Activated T-helper 1 cell treated with Interleukin-2 at 50 U/mL for 16 hours (primary cell): ENCODE measurements at regions not wholly inside any gene's neighbourhood (a gene's known extent, or its start where the extent isn't known, plus 50 kb on each side); places are given as distances from the start of the nearest gene placed in this dataset.
"Not testable (repeated sequence)": the region's sequence is repeated elsewhere in the genome, so short reads cannot be mapped to it uniquely, and the experiment has no call there.

Experiments used
- DNase-seq: peaks from one replicate; pipeline ENCODE4 v3.0.0-alpha.2; 2020; ENCODE audit warnings: low read depth

DNA sequence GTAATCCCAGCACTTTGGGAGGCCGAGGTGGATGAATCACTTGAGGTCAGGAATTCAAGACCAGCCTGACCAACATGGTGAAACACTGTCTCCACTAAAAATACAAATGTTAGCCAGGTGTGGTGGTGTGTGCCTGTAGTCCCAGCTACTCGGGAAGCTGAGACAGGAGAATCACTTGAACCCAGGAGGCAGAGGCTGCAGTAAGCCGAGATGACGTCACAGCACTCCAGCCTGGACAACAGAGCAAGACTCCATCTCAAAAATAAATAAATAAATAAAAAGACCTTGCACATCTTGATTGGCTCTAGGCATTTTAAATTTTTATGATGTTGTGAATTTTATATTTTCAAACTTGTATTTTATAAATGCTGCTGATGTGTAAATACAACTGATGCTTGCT, 141.7 kb downstream of the ARRDC3 start:
- not testable (repeated sequence) for DNase-seq

DNA sequence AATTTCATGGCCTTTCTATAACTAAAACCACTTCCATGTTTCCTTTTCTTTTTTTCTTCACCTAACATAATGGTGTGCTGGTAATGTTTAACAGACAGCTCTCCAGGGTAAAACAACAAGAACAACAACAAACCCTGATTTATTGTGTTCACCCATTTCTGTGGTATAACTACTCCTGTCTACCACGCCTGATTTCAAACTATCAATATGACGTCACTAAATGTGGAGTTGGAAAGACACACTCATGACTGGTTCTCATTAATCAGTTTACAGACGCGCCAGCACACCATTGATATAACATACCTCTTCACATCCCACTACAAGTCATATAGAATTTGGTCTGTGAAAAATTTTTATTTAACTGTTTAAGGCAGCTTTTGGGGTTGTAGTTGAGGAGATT, 142.9 kb downstream of the ARRDC3 start:
- no peak for DNase-seq

GRCh38 chr5:91235271-91235694, 147.8 kb downstream of the ARRDC3 start:
- DNase-seq = no peak

DNA sequence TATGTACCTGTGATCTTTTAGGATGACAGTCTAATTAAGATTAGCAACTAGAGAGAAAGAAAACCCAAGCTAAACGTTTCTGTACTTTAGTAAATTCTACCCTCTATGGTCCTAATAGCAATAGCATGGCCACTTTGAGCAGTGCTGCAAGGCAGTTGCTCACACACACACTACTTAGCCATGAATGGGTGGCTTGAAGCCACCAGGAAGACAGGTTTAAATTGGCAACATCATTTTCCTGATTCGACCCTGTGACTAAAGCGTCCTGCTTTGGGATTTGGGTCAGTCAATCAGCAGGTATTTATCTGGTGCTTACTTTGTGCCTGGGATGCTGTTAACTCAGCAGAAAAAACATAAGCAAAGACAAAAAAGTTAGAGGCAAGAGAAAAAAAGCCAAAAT, 150.6 kb downstream of the ARRDC3 start:
- no peak for DNase-seq

DNA sequence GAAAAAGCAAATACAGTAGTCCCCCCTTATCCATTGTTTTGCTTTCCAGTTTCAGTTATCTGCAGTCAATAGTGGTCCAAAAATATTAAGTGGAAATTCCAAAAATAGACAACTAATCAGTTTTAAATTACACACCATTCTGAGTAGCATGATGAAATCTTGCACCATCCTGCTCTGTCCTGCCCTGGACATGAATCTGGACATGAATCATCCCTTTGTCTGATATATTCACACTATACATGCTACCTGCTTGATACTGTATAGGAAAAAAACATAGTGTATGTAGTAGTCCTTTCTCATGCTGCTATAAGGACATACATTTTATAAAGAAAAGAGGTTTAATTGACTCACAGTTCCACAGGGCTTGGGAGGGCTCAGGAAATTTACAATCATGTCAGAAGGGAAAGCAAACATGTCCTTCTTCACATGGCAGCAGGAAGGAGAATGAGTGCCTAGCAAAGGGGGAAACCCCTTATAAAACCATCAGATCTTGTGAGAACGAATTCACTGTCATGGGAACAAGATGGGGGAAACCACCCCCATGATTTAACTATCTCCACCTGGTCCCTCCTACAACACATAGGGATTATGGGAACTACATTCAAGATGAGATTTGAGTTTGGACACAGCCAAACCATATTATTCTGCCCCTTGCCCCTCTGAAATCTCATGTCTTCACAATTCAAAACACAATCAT, 153.9 kb downstream of the ARRDC3 start:
- no peak for DNase-seq

- DNase-seq = no peak
These were observed 154.9 kb downstream of the ARRDC3 start for GRCh38 chr5:91228188-91228587.

GRCh38 chr5:91225848-91226686, 157.1 kb downstream of the ARRDC3 start:
- DNase-seq = peak; percentile 41

GRCh38 chr5:91224969-91225368, 158.1 kb downstream of the ARRDC3 start:
- no peak for DNase-seq

- no peak for DNase-seq
These were observed 158.7 kb downstream of the ARRDC3 start for GRCh38 chr5:91224456-91224855.

GRCh38 chr5:91223886-91224285, 159.2 kb downstream of the ARRDC3 start:
- no peak for DNase-seq

- DNase-seq = no peak
These were observed 160.6 kb downstream of the ARRDC3 start for GRCh38 chr5:91222482-91222881.

- DNase-seq = no peak
These were observed 161.2 kb downstream of the ARRDC3 start for GRCh38 chr5:91221917-91222316.

DNA sequence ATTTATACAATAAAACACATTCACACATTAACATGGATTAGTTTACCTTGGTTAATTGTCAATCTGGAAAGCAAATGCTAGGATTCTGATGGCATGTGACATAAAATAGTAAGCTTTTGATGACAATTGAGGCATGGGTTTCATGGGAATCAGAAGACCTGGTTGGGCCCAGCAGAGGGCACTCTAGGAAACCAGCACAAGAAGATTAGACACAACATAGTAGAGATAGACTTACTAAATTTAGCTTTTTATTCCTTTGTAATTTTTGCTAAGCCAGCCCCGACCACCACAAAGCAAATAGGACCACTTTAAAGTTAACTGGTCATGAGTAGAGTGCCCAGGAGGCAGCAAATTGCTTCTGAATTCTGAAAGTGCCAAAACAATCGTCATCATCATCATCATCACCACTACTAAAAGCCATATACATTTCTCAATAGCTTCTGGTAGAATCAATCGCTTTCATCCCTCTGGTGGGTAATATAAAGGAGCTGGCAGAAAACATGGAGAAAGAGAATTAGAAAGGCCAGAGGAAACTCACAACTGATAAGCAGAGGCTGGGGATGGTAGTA, 163.2 kb downstream of the ARRDC3 start:
- DNase-seq = no peak

DNA sequence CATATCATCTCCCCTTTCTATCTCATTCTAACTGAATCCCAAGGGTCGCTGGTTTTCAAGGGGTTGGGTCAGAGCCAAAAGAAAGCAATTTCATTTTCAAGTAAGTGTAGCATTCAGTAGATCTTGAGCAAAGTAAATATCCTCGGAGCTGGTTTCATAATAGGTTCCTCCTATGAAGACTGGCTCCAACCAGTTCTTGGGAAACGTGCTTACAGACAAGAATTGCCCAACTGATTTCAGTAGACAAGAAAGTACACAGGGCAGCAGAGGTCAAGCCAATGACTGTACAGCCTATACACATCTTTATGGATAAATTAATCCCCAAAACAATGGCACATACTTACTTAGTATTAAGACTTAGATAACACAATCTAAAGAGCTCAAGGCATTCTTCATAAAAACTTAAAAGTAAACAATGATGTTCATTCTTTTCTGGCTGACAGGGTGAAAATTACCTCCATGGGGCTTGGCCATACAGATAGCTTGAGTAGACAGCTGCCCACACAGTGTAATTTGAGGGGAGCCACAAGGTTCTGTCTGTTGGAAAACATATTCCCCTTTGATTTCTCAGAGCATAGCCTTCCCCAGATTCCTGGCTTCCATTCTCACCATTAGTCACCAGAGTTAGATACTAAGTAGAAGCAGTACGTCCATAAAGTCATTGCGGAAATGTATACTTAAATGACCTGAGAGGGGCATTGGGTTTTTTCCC, 163.9 kb downstream of the ARRDC3 start:
- no peak for DNase-seq

- no peak for DNase-seq
These were observed 165.3 kb downstream of the ARRDC3 start for GRCh38 chr5:91217859-91218258.

- DNase-seq = no peak
These were observed 168.5 kb downstream of the ARRDC3 start for GRCh38 chr5:91214571-91214970.
